Activated T-helper 17 cell treated with anti-CD3 and anti-CD28 coated beads, Interleukin-2, amount 50 U/mL, for 72 hours (primary cell): ENCODE measurements at regions not wholly inside any gene's neighbourhood (a gene's known extent, or its start where the extent isn't known, plus 50 kb on each side); places are given as distances from the start of the nearest gene placed in this dataset.

Experiments
- ATAC-seq: fragments of 150-1000 bp; cut with Tn5 transposase; replicated peaks from 2 replicates; pipeline ENCODE4 v1.10.0; 2021; ENCODE audit warnings: mild to moderate bottlenecking, moderate library complexity
- H3K27ac Mint-ChIP-seq: one replicate; pipeline ENCODE4 v1.8.0; 2022; ENCODE audit warnings: mixed read lengths
- H3K27me3 Mint-ChIP-seq: one replicate; pipeline ENCODE4 v1.8.0; 2022; ENCODE audit warnings: mixed read lengths
- H3K36me3 Mint-ChIP-seq: one replicate; pipeline ENCODE4 v1.8.0; 2022; ENCODE audit warnings: low read depth, mild to moderate bottlenecking, mixed read lengths
- H3K4me1 Mint-ChIP-seq: one replicate; pipeline ENCODE4 v1.8.0; 2022; ENCODE audit warnings: mixed read lengths
- H3K4me3 Mint-ChIP-seq: one replicate; pipeline ENCODE4 v1.8.0; 2022; ENCODE audit warnings: mild to moderate bottlenecking, mixed read lengths
- H3K9me3 Mint-ChIP-seq: one replicate; pipeline ENCODE4 v1.8.0; 2022; ENCODE audit warnings: mixed read lengths

GRCh38 chr7:82701949-82702348, 258.4 kb upstream of the CACNA2D1 start:
- Mint-ChIP-seq H3K4me3 (no peak overlapping the region), H3K36me3 (no peaks in the 10 kb centered on the region), H3K9me3 (peaks cover 5% of the 10 kb centered on the region), H3K27ac (no peak overlapping the region), H3K4me1 (no peaks in the 10 kb centered on the region), H3K27me3 (no peaks in the 10 kb centered on the region)
- ATAC-seq = no peak

- H3K9me3 Mint-ChIP-seq = peaks cover 7% of the 10 kb centered on the region
- no peak overlapping the region for H3K4me3 Mint-ChIP-seq
- no peaks in the 10 kb centered on the region for H3K27me3 Mint-ChIP-seq
- H3K36me3 Mint-ChIP-seq = no peaks in the 10 kb centered on the region
- ATAC-seq = no peak
- no peaks in the 10 kb centered on the region for H3K4me1 Mint-ChIP-seq
- no peak overlapping the region for H3K27ac Mint-ChIP-seq
These were observed 257.2 kb upstream of the CACNA2D1 start for GRCh38 chr7:82700741-82701140.

DNA sequence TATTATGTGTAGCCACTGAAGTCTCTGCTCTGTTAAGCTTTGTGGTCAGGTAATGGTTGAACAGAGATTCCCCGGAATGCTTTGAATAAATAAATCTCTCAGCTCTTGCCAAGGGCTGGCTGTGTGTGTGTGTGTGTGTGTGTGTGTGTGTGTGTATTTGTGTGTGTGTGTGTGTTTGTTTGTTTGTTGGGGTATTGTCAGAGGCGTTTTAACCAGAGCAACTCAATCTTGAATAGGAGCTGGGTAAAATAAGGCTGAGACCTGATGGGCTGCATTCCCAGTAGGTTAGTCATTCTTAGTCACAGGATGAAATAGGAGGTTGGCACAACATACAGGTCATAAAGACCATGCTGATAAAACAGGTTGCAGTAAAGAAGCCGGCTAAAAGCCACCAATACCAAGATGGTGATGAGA, 256.2 kb upstream of the CACNA2D1 start:
- H3K27ac Mint-ChIP-seq = no peak overlapping the region
- H3K27me3 Mint-ChIP-seq = no peaks in the 10 kb centered on the region
- no peaks in the 10 kb centered on the region for H3K4me1 Mint-ChIP-seq
- no peaks in the 10 kb centered on the region for H3K36me3 Mint-ChIP-seq
- peaks cover 7% of the 10 kb centered on the region for H3K9me3 Mint-ChIP-seq
- no peak overlapping the region for H3K4me3 Mint-ChIP-seq
- ATAC-seq = no peak

DNA sequence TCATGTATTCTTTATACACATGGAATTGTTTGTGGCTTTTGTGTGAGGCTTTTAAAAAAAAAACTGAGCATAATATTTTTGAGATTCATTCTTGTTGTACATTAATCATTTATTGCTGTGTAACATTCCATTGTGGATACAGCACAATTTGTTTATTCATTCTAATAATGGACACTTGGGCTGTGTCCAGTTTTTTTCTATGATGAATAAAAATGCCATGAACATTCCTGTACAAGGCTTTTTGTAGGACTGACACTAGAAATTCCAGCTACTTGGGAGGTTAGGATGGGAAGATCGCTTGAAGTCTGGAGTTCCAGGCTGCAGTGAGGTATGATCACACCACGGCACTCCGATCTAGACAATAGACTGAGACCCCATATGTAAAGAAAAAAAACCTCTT, 254.3 kb upstream of the CACNA2D1 start:
- peaks cover 7% of the 10 kb centered on the region for H3K9me3 Mint-ChIP-seq
- H3K27me3 Mint-ChIP-seq = no peaks in the 10 kb centered on the region
- H3K4me3 Mint-ChIP-seq = no peak overlapping the region
- no peaks in the 10 kb centered on the region for H3K36me3 Mint-ChIP-seq
- no peaks in the 10 kb centered on the region for H3K4me1 Mint-ChIP-seq
- H3K27ac Mint-ChIP-seq = no peak overlapping the region
- ATAC-seq = no peak

DNA sequence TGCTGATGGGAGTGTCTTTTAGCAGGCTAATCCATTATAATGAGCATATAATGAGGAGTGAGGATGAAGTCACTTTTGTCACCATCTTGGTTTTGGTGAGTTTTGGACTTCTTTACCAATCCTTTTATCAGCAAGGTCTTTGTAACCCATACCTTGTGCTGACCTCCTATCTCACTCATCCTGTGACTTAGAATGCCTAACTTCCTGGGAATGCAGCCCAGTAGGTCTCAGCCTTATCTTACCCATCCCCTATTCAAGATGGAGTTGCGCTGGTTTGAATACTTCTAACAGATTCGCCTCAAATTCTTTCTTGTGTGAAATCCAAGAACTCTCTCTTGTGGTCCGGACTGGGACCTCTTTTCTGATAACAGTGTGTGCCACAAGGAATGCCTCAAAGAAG, 253.1 kb upstream of the CACNA2D1 start:
- no peak for ATAC-seq
- Mint-ChIP-seq H3K4me3 (no peak overlapping the region), H3K9me3 (peaks cover 7% of the 10 kb centered on the region), H3K36me3 (no peaks in the 10 kb centered on the region), H3K27me3 (no peaks in the 10 kb centered on the region), H3K4me1 (no peaks in the 10 kb centered on the region), H3K27ac (no peak overlapping the region)

GRCh38 chr7:82694022-82694421, 250.4 kb upstream of the CACNA2D1 start:
- no peaks in the 10 kb centered on the region for H3K36me3 Mint-ChIP-seq
- H3K4me1 Mint-ChIP-seq = no peaks in the 10 kb centered on the region
- no peak for ATAC-seq
- H3K27ac Mint-ChIP-seq = no peak overlapping the region
- no peak overlapping the region for H3K4me3 Mint-ChIP-seq
- H3K9me3 Mint-ChIP-seq = peaks cover 6% of the 10 kb centered on the region
- no peaks in the 10 kb centered on the region for H3K27me3 Mint-ChIP-seq

DNA sequence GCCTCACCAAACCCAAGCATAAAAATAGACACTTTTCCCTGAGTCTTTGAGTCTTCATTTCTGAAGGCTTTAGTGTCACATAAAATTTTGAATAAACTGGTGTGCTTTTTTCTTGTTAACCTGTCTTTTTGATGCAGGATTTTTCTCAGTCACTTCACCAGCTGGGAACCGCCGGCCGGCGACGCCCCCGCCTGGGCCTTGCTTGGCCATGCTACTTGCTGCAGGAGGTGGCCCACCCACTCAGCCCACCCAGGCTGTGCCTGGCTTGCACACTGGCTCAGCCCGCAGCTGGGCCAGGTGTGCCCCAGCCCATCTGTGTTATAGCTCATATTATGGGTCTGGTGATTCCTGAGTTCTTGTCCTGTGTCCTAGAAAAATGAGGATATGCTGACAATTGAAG, 247.4 kb upstream of the CACNA2D1 start:
- Mint-ChIP-seq H3K27me3 (no peaks in the 10 kb centered on the region), H3K27ac (no peak overlapping the region), H3K4me3 (no peak overlapping the region), H3K36me3 (no peaks in the 10 kb centered on the region), H3K9me3 (peaks cover 3% of the 10 kb centered on the region), H3K4me1 (no peaks in the 10 kb centered on the region)
- ATAC-seq = no peak

GRCh38 chr7:82685214-82685613, 241.6 kb upstream of the CACNA2D1 start:
- Mint-ChIP-seq H3K36me3 (no peaks in the 10 kb centered on the region), H3K4me1 (no peaks in the 10 kb centered on the region), H3K27ac (no peak overlapping the region), H3K9me3 (peaks cover 8% of the 10 kb centered on the region), H3K27me3 (no peaks in the 10 kb centered on the region), H3K4me3 (no peak overlapping the region)
- ATAC-seq = no peak

DNA sequence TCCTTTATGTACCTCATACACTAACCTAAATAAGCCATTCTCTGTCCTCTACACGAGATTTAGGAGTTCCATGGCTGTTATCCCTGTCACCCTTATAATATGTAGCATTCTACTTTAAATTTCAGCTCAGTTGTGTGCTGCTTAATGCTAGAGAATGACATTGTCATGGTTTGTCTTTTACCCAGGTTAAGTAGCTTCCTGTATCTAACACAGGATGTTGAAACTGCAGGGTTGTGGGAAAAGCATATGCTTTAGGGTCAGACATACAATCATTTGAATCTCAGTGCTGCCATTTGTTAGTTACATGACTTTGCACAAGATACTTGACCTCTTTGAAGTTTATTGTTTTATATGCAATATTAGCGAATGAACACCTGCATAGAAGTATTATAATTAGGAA, 235.1 kb upstream of the CACNA2D1 start:
- H3K4me3 Mint-ChIP-seq = peak overlapping the region; percentile 52
- peak overlapping the region; percentile 39 for H3K27ac Mint-ChIP-seq
- peak; percentile 35 for ATAC-seq
- peaks cover 9% of the 10 kb centered on the region for H3K9me3 Mint-ChIP-seq
- H3K36me3 Mint-ChIP-seq = no peaks in the 10 kb centered on the region
- H3K27me3 Mint-ChIP-seq = no peaks in the 10 kb centered on the region
- H3K4me1 Mint-ChIP-seq = no peaks in the 10 kb centered on the region

- Mint-ChIP-seq H3K27ac (peak overlapping the region; percentile 39), H3K27me3 (no peaks in the 10 kb centered on the region), H3K9me3 (peaks cover 5% of the 10 kb centered on the region), H3K36me3 (no peaks in the 10 kb centered on the region), H3K4me1 (no peaks in the 10 kb centered on the region), H3K4me3 (peak overlapping the region; percentile 52)
- no peak for ATAC-seq
These were observed 234.7 kb upstream of the CACNA2D1 start for GRCh38 chr7:82678259-82678658.

- Mint-ChIP-seq H3K4me3 (peak overlapping the region; percentile 25), H3K27me3 (no peaks in the 10 kb centered on the region)
These were observed 233.9 kb upstream of the CACNA2D1 start for GRCh38 chr7:82677493-82677892.

DNA sequence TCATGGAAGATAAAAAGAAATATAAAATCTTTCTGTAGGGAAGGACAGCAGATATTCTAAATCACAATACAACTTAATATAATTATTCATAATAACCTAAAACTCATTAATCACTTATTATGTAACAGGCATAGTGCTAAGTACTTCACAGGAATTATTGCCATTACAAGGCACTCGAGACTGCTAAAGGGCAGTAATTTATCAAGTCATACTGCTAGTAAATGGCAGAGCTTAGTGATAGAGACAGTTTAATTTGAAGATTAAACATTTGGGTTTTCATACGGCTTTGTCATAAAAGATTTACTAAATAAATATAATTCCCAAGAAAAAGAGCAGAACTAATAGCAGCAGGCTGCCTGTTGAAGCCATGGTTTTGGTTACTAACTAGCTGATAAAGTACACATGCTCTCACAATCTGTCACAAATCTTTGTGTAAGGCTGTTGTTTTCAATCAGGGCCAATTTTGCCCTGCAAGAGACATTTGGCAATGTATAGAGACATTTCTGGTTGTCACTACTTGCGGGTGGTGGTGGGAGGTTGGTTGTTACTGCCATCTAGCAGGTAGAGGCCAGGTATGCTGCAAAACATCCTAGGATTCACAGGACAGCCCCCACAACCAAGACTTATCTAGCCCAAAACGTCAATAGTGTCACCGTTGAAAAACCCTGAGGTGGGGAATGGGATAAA, 233.3 kb upstream of the CACNA2D1 start:
- Mint-ChIP-seq H3K4me3 (peak overlapping the region; percentile 25), H3K4me1 (no peaks in the 10 kb centered on the region), H3K27ac (no peak overlapping the region), H3K27me3 (no peaks in the 10 kb centered on the region), H3K36me3 (no peaks in the 10 kb centered on the region), H3K9me3 (peaks cover 4% of the 10 kb centered on the region)
- no peak for ATAC-seq

More at GRCh38 chr7:82677493-82677892, 233.9 kb upstream of the CACNA2D1 start:
- ATAC-seq = peak; percentile 80
- H3K9me3 Mint-ChIP-seq = peaks cover 4% of the 10 kb centered on the region
- H3K36me3 Mint-ChIP-seq = no peaks in the 10 kb centered on the region
- H3K4me1 Mint-ChIP-seq = no peaks in the 10 kb centered on the region
- H3K27ac Mint-ChIP-seq = no peak overlapping the region

- ATAC-seq = no peak
- Mint-ChIP-seq H3K4me3 (no peak overlapping the region), H3K36me3 (no peaks in the 10 kb centered on the region), H3K27me3 (no peaks in the 10 kb centered on the region), H3K9me3 (peaks cover 4% of the 10 kb centered on the region), H3K4me1 (no peaks in the 10 kb centered on the region), H3K27ac (no peak overlapping the region)
These were observed 231.8 kb upstream of the CACNA2D1 start for GRCh38 chr7:82675396-82675795.

- ATAC-seq = no peak
- Mint-ChIP-seq H3K4me3 (no peak overlapping the region), H3K4me1 (no peaks in the 10 kb centered on the region), H3K9me3 (peaks cover 4% of the 10 kb centered on the region), H3K27me3 (no peaks in the 10 kb centered on the region), H3K27ac (no peak overlapping the region), H3K36me3 (no peaks in the 10 kb centered on the region)
These were observed 230.7 kb upstream of the CACNA2D1 start for GRCh38 chr7:82674268-82674667.

DNA sequence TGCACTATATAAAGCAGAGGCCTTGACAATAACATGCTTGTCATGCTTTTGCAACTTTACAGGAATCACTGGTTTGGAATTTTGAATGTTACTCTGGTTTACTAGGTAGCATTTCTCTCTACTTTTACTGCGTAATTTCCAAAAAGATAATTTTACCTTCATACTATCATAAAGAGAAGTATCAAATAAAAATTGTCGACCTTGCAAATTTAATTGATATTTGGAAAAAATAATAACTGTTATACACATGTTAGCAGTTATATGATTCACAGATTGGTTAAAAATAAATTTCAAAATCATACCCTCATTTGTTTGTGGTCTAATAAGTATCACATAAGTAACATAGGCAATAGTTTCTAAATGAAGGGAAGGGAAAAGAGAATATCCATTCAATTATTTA, 228.5 kb upstream of the CACNA2D1 start:
- Mint-ChIP-seq H3K36me3 (no peaks in the 10 kb centered on the region), H3K4me3 (no peak overlapping the region), H3K27me3 (no peaks in the 10 kb centered on the region), H3K27ac (no peak overlapping the region), H3K9me3 (peaks cover 4% of the 10 kb centered on the region), H3K4me1 (no peaks in the 10 kb centered on the region)
- ATAC-seq = no peak

GRCh38 chr7:82669141-82669540, 225.6 kb upstream of the CACNA2D1 start:
- Mint-ChIP-seq H3K27me3 (no peaks in the 10 kb centered on the region), H3K27ac (no peak overlapping the region), H3K9me3 (no peaks in the 10 kb centered on the region), H3K36me3 (no peaks in the 10 kb centered on the region), H3K4me3 (no peak overlapping the region), H3K4me1 (no peaks in the 10 kb centered on the region)
- ATAC-seq = no peak
